ENCODE measurements at regions not wholly inside any gene's neighbourhood (a gene's known extent, or its start where the extent isn't known, plus 50 kb on each side); places are given as distances from the start of the nearest gene placed in this dataset.

GRCh38 chr3:70582803-70583202 is 270.4 kb upstream of the MDFIC2 start:
- no peaks in the 10 kb centered on the region for H3K36me3 ChIP-seq (ENCODE audit: control insufficient read depth, insufficient read depth, low read length)
- no peak for DNase-seq (ENCODE audit: low read depth)
- TF ChIP-seq CTCF (IDR thresholded peaks at IDR 0.05; ENCODE audit: insufficient read depth, low read length, severe bottlenecking), result no peak
- no peaks in the 10 kb centered on the region for H3K27me3 ChIP-seq (ENCODE audit: control insufficient read depth, insufficient read depth, low read length)
- no peak overlapping the region for H3K4me3 ChIP-seq (ENCODE audit: low read depth, low read length)
- no peak for FAIRE-seq

DNA sequence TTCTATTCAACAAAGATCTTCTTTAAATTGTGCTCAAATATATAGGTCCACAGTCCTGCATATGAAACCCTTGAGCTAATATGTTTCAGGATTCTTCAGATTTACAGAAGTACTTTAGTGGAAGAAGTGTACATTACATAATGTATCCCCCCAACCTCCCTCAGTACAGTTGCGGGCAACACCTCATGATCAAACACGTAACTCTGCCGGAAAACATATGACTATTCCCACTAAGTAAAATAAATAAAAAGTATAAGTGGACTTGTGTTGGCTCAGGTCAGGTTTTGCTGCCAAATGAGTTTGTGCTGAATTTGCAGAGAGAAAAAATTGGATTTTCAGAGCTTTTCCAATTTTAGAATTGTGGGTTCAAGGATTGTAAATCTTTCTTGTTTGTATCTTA is 267.6 kb upstream of the MDFIC2 start:
- Histone ChIP-seq H3K27me3 (ENCODE audit: control insufficient read depth, insufficient read depth, low read length) (no peaks in the 10 kb centered on the region), H3K36me3 (ENCODE audit: control insufficient read depth, insufficient read depth, low read length) (no peaks in the 10 kb centered on the region), H3K4me3 (ENCODE audit: low read depth, low read length) (no peak overlapping the region)
- peak; percentile 7 for DNase-seq (ENCODE audit: low read depth)
- FAIRE-seq, result no peak
- TF ChIP-seq CTCF (IDR thresholded peaks at IDR 0.05; ENCODE audit: insufficient read depth, low read length, severe bottlenecking), result no peak

- DNase-seq (ENCODE audit: low read depth), result no peak
- no peak for FAIRE-seq
Measured at GRCh38 chr3:70571696-70572095, 259.3 kb upstream of the MDFIC2 start.

GRCh38 chr3:70570584-70570983 is 258.1 kb upstream of the MDFIC2 start:
- Histone ChIP-seq H3K4me3 (ENCODE audit: low read depth, low read length) (no peak overlapping the region), H3K27me3 (ENCODE audit: control insufficient read depth, insufficient read depth, low read length) (no peaks in the 10 kb centered on the region), H3K36me3 (ENCODE audit: control insufficient read depth, insufficient read depth, low read length) (no peaks in the 10 kb centered on the region)
- FAIRE-seq, result no peak
- no peak for TF ChIP-seq CTCF (IDR thresholded peaks at IDR 0.05; ENCODE audit: insufficient read depth, low read length, severe bottlenecking)
- no peak for DNase-seq (ENCODE audit: low read depth)

More at GRCh38 chr3:70571696-70572095, 259.3 kb upstream of the MDFIC2 start:
- H3K27me3 ChIP-seq (ENCODE audit: control insufficient read depth, insufficient read depth, low read length), result no peaks in the 10 kb centered on the region
- TF ChIP-seq CTCF (IDR thresholded peaks at IDR 0.05; ENCODE audit: insufficient read depth, low read length, severe bottlenecking), result no peak
- H3K4me3 ChIP-seq (ENCODE audit: low read depth, low read length), result no peak overlapping the region
- H3K36me3 ChIP-seq (ENCODE audit: control insufficient read depth, insufficient read depth, low read length), result no peaks in the 10 kb centered on the region

- DNase-seq (ENCODE audit: low read depth) (no peak), FAIRE-seq (no peak)
- H3K27me3 ChIP-seq (ENCODE audit: control insufficient read depth, insufficient read depth, low read length), result no peaks in the 10 kb centered on the region
- no peaks in the 10 kb centered on the region for H3K36me3 ChIP-seq (ENCODE audit: control insufficient read depth, insufficient read depth, low read length)
- no peak overlapping the region for H3K4me3 ChIP-seq (ENCODE audit: low read depth, low read length)
- no peak for TF ChIP-seq CTCF (IDR thresholded peaks at IDR 0.05; ENCODE audit: insufficient read depth, low read length, severe bottlenecking)
Measured at GRCh38 chr3:70568626-70569025, 256.2 kb upstream of the MDFIC2 start.

DNA sequence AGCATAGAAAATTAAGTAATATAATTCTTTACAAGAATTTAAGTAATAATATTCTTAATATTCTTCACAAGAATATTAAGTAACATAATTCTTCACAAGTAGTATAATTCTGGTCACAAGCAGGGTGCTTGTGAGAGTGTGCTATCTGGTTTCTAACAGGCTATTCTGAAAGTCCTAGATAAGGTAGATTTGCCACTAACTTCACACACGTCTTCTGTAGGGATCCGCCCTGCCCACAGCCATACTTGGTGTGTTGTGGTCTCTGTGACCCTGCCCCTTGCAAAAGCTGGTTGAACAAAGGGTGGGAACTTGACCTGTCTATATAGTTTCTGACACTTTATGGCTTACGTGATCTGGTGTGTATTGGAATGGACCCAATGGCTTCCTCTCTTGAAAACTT is 253.4 kb upstream of the MDFIC2 start:
- Histone ChIP-seq H3K4me3 (ENCODE audit: low read depth, low read length) (no peak overlapping the region), H3K27me3 (ENCODE audit: control insufficient read depth, insufficient read depth, low read length) (no peaks in the 10 kb centered on the region), H3K36me3 (ENCODE audit: control insufficient read depth, insufficient read depth, low read length) (no peaks in the 10 kb centered on the region)
- FAIRE-seq (no peak), DNase-seq (ENCODE audit: low read depth) (no peak)
- no peak for TF ChIP-seq CTCF (IDR thresholded peaks at IDR 0.05; ENCODE audit: insufficient read depth, low read length, severe bottlenecking)
